ENCODE measurements at regions not wholly inside any gene's neighbourhood (a gene's known extent, or its start where the extent isn't known, plus 50 kb on each side); places are given as distances from the start of the nearest gene placed in this dataset.

DNA sequence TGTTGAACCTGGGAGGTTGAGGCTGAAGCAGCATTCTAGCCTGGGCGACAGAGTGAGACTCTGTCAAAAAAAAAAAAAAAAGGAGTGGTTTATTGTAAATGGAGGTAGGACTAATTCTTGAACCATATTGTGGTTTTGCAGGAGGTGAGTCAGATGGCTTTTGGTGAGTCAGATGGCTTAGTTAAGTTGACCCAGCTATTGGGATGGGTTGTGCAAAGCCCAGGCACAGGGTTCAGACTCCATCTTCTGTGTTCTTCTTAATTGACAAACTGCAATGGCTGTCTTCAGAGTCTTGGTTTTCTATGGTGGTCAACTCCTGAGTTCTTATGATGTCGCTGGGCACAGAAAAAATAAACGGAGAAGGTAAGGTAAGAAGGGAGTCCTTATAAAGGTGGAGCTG lies 182.7 kb downstream of the ADAMTS15 start:
- TF ChIP-seq, protein P1, sequence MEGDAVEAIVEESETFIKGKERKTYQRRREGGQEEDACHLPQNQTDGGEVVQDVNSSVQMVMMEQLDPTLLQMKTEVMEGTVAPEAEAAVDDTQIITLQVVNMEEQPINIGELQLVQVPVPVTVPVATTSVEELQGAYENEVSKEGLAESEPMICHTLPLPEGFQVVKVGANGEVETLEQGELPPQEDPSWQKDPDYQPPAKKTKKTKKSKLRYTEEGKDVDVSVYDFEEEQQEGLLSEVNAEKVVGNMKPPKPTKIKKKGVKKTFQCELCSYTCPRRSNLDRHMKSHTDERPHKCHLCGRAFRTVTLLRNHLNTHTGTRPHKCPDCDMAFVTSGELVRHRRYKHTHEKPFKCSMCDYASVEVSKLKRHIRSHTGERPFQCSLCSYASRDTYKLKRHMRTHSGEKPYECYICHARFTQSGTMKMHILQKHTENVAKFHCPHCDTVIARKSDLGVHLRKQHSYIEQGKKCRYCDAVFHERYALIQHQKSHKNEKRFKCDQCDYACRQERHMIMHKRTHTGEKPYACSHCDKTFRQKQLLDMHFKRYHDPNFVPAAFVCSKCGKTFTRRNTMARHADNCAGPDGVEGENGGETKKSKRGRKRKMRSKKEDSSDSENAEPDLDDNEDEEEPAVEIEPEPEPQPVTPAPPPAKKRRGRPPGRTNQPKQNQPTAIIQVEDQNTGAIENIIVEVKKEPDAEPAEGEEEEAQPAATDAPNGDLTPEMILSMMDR (IDR thresholded peaks at IDR 0.05): no peak
- TF ChIP-seq POLR2A (IDR thresholded peaks at IDR 0.05) (no peak), POLR2AphosphoS5 (IDR thresholded peaks at IDR 0.05) (no peak)
